Esophagus muscularis mucosa (tissue), 3 donors: ENCODE measurements at regions not wholly inside any gene's neighbourhood (a gene's known extent, or its start where the extent isn't known, plus 50 kb on each side); places are given as distances from the start of the nearest gene placed in this dataset.

Source experiments
- EP300 ChIP-seq: sonication (generic); formaldehyde crosslinking; IDR thresholded peaks from one replicate; pipeline ENCODE4 v1.6.1; 2017; ENCODE audit warnings: antibody characterized with exemption
- TF ChIP-seq, protein P1 (sequence below), 3 experiments: fragments of 200-600 bp in 2 of 3; fragments of 450-650 bp in 1 of 3; sonication (generic) in 2 of 3; IDR thresholded peaks; one replicate each; pipeline ENCODE4 v1.5.1; 2017 to 2019; ENCODE audit warnings: antibody characterized with exemption in 3 of 3, mild to moderate bottlenecking in 2 of 3, moderate library complexity in 1 of 3

DNA sequence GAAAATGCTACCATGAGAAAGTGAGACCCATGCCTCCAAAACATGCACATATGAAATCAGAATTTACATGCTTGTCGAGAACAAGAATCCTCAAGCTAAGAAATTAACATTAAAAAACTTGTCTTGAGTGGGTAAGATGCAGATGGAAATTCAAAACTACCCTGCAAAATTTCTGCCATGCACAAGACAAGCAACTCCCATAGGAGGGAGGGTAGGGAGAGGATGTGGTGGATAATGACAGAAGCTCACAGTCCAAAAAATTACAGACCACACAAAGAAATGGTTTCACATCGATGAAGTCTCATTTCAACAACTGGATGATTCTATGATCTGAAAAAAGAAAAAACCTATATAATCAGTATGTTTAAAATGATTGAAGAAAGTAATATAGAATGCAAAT lies 319.9 kb upstream of the PTGER4 start:
- TF ChIP-seq, protein P1, sequence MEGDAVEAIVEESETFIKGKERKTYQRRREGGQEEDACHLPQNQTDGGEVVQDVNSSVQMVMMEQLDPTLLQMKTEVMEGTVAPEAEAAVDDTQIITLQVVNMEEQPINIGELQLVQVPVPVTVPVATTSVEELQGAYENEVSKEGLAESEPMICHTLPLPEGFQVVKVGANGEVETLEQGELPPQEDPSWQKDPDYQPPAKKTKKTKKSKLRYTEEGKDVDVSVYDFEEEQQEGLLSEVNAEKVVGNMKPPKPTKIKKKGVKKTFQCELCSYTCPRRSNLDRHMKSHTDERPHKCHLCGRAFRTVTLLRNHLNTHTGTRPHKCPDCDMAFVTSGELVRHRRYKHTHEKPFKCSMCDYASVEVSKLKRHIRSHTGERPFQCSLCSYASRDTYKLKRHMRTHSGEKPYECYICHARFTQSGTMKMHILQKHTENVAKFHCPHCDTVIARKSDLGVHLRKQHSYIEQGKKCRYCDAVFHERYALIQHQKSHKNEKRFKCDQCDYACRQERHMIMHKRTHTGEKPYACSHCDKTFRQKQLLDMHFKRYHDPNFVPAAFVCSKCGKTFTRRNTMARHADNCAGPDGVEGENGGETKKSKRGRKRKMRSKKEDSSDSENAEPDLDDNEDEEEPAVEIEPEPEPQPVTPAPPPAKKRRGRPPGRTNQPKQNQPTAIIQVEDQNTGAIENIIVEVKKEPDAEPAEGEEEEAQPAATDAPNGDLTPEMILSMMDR (IDR thresholded peaks at IDR 0.05): no peak
- TF ChIP-seq EP300: no peak
